Peyer's patch (tissue), 4 donors: ENCODE measurements at regions not wholly inside any gene's neighbourhood (a gene's known extent, or its start where the extent isn't known, plus 50 kb on each side); places are given as distances from the start of the nearest gene placed in this dataset.

Experiments
- CTCF ChIP-seq, 6 experiments: fragments of 450-650 bp in 4 of 6; fragments of 200-600 bp in 2 of 6; sonication (generic) in 1 of 6; IDR thresholded peaks; one replicate each; pipeline ENCODE4 v1.5.1; 2017 to 2019; ENCODE audit warnings: antibody characterized with exemption in 6 of 6, mild to moderate bottlenecking in 3 of 6, moderate library complexity in 1 of 6
- POLR2A ChIP-seq, 2 donors: fragments of 450-650 bp; IDR thresholded peaks; one replicate each; pipeline ENCODE4 v1.5.1; 2017; ENCODE audit warnings: antibody characterized with exemption in 2 of 2, mild to moderate bottlenecking in 2 of 2, moderate library complexity in 2 of 2

- TF ChIP-seq CTCF (IDR thresholded peaks at IDR 0.05), result no peak
- TF ChIP-seq POLR2A (IDR thresholded peaks at IDR 0.05), result no peak
Observed at GRCh38 chr6:16956361-16956760, 145.5 kb upstream of the STMND1 start.
